GM23338 (cell line): ENCODE measurements at regions not wholly inside any gene's neighbourhood (a gene's known extent, or its start where the extent isn't known, plus 50 kb on each side); places are given as distances from the start of the nearest gene placed in this dataset.

Source experiments
- ATAC-seq: fragments of 200-7000 bp; cut with Tn5 transposase; 3 replicates; pipeline ENCODE4 v1.9.1; 2020
- DNase-seq: peaks from one replicate; pipeline ENCODE4 v3.0.0-alpha.2; 2015; ENCODE audit warnings: low spot score
- H2AFZ ChIP-seq: fragments of 200-600 bp; sonication (generic); 2 replicates; pipeline ENCODE4 v1.8.0; 2016; ENCODE audit warnings: antibody characterized with exemption, mild to moderate bottlenecking, moderate library complexity
- H3F3A ChIP-seq: fragments of 200-600 bp; sonication (generic); replicated peaks from 2 replicates; pipeline ENCODE4 v1.8.0; 2017; ENCODE audit warnings: antibody characterized with exemption, mixed run types, low read depth
- H3K27ac ChIP-seq: fragments of 200-600 bp; sonication (generic); 2 replicates; pipeline ENCODE4 v1.6.1; 2016; ENCODE audit warnings: low read depth
- H3K27me3 ChIP-seq: fragments of 200-600 bp; sonication (generic); 2 replicates; pipeline ENCODE4 v1.8.0; 2016; ENCODE audit warnings: mild to moderate bottlenecking, mixed run types, moderate library complexity; ENCODE audit not compliant: insufficient read depth
- H3K36me3 ChIP-seq: fragments of 200-600 bp; sonication (generic); 2 replicates; pipeline ENCODE4 v1.8.0; 2016; ENCODE audit warnings: mild to moderate bottlenecking; ENCODE audit not compliant: insufficient read depth
- H3K4me1 ChIP-seq: fragments of 200-600 bp; sonication (generic); 2 replicates; pipeline ENCODE4 v1.8.0; 2016; ENCODE audit warnings: mild to moderate bottlenecking, moderate library complexity; ENCODE audit not compliant: insufficient read depth
- H3K4me2 ChIP-seq: fragments of 200-600 bp; sonication (generic); 2 replicates; pipeline ENCODE4 v1.7.1; 2017; ENCODE audit warnings: mixed run types
- H3K4me3 ChIP-seq: fragments of 200-600 bp; sonication (generic); 2 replicates; pipeline ENCODE4 v1.6.1; 2016; ENCODE audit warnings: mixed run types
- H3K79me2 ChIP-seq: fragments of 200-600 bp; sonication (generic); replicated peaks from 2 replicates; pipeline ENCODE4 v1.8.0; 2017; ENCODE audit warnings: mild to moderate bottlenecking; ENCODE audit not compliant: insufficient read depth
- H3K9me2 ChIP-seq: fragments of 200-600 bp; sonication (generic); 2 replicates; pipeline ENCODE4 v1.8.0; 2017; ENCODE audit not compliant: insufficient read depth
- H4K20me1 ChIP-seq: fragments of 200-600 bp; sonication (generic); replicated peaks from 2 replicates; pipeline ENCODE4 v1.8.0; 2017; ENCODE audit warnings: mild to moderate bottlenecking; ENCODE audit not compliant: insufficient read depth
- H3K27ac Mint-ChIP-seq: 2 replicates; pipeline ENCODE4 v1.8.0; 2020; ENCODE audit warnings: inconsistent platforms, mild to moderate bottlenecking, moderate library complexity, mixed read lengths
- H3K27me3 Mint-ChIP-seq: 3 replicates; pipeline ENCODE4 v1.8.0; 2022; ENCODE audit warnings: low read depth, mild to moderate bottlenecking, moderate library complexity, mixed read lengths, inconsistent platforms; ENCODE audit not compliant: insufficient read depth, poor library complexity
- H3K36me3 Mint-ChIP-seq: 3 replicates; pipeline ENCODE4 v1.8.0; 2021; ENCODE audit warnings: low read depth, mild to moderate bottlenecking, inconsistent platforms, moderate library complexity, mixed read lengths
- H3K4me1 Mint-ChIP-seq: 3 replicates; pipeline ENCODE4 v1.8.0; 2020; ENCODE audit warnings: mild to moderate bottlenecking, inconsistent platforms, mixed read lengths
- H3K4me3 Mint-ChIP-seq: 3 replicates; pipeline ENCODE4 v1.8.0; 2021; ENCODE audit warnings: moderate library complexity, mild to moderate bottlenecking, inconsistent platforms, mixed read lengths
- H3K9me3 Mint-ChIP-seq: 3 replicates; pipeline ENCODE4 v1.8.0; 2020; ENCODE audit warnings: moderate library complexity, mild to moderate bottlenecking, inconsistent platforms, mixed read lengths
- CTCF ChIP-seq, 2 experiments: fragments of 200-600 bp in 1 of 2; sonication (generic) in 1 of 2; conservative IDR thresholded peaks; 2 replicates each; pipeline versions ENCODE4 v1.5.1 to v1.6.1; 2016 to 2017; ENCODE audit warnings: antibody characterized with exemption in 2 of 2, low read depth in 2 of 2, mild to moderate bottlenecking in 2 of 2, moderate library complexity in 1 of 2
- EZH2phosphoT487 ChIP-seq: fragments of 200-600 bp; sonication (generic); IDR thresholded peaks from one replicate; pipeline ENCODE4 v1.8.1; 2018; ENCODE audit warnings: antibody characterized with exemption; ENCODE audit not compliant: unreplicated experiment
- JUNB ChIP-seq: IDR thresholded peaks from one replicate; pipeline ENCODE4 v1.6.1; 2016; ENCODE audit warnings: antibody characterized with exemption; ENCODE audit not compliant: unreplicated experiment
- REST ChIP-seq: IDR thresholded peaks from one replicate; pipeline ENCODE4 v1.6.1; 2018; ENCODE audit warnings: antibody characterized with exemption; ENCODE audit not compliant: unreplicated experiment
- ZNF462 ChIP-seq: fragments of 250-450 bp; sonication (Bioruptor Pico); IDR thresholded peaks from 2 replicates; pipeline ENCODE4 v1.5.0; 2020; ENCODE audit warnings: mild to moderate bottlenecking, moderate library complexity

GRCh38 chr1:96553811-96554210 is 167.8 kb upstream of the PTBP2 start:
- H3K4me2 ChIP-seq: no peak overlapping the region
- H3K36me3 ChIP-seq: no peaks in the 10 kb centered on the region
- Mint-ChIP-seq H3K9me3 (no peaks in the 10 kb centered on the region), H3K4me3 (no peak overlapping the region), H3K4me1 (peaks cover 16% of the 10 kb centered on the region), H3K36me3 (no peaks in the 10 kb centered on the region), H3K27me3 (peaks cover 4% of the 10 kb centered on the region), H3K27ac (no peak overlapping the region)
- no peak overlapping the region for H3K27ac ChIP-seq
- no peak for DNase-seq
- no peaks in the 10 kb centered on the region for H4K20me1 ChIP-seq
- no peak for ATAC-seq
- H3K79me2 ChIP-seq: no peaks in the 10 kb centered on the region
- H3F3A ChIP-seq: no peaks in the 10 kb centered on the region
- TF ChIP-seq ZNF462 (no peak), CTCF (conservative IDR thresholded peaks at IDR 0.05; ENCODE audit: low read depth in 2 of 2) (no peak), REST (no peak), JUNB (no peak), EZH2phosphoT487 (no peak)
- H2AFZ ChIP-seq: no peak overlapping the region
- no peak overlapping the region for H3K4me3 ChIP-seq
- peaks cover 19% of the 10 kb centered on the region for H3K4me1 ChIP-seq
- H3K9me2 ChIP-seq: no peaks in the 10 kb centered on the region
- H3K27me3 ChIP-seq: no peaks in the 10 kb centered on the region
